Fibroblast of the aortic adventitia (primary cell): ENCODE measurements at regions not wholly inside any gene's neighbourhood (a gene's known extent, or its start where the extent isn't known, plus 50 kb on each side); places are given as distances from the start of the nearest gene placed in this dataset.

ENCODE experiments used
- DNase-seq: peaks from one replicate; pipeline ENCODE4 v3.0.0-alpha.2; 2010; ENCODE audit warnings: low read depth
- H3K4me3 ChIP-seq: 2 replicates; pipeline ENCODE4 v1.5.1; 2011; ENCODE audit warnings: low read depth, mild to moderate bottlenecking, control low read depth, low read length, moderate library complexity
- CTCF ChIP-seq: IDR thresholded peaks from 2 replicates; pipeline ENCODE4 v1.5.1; 2011; ENCODE audit warnings: mild to moderate bottlenecking, low read length, control low read depth, inconsistent platforms; ENCODE audit not compliant: insufficient read depth

GRCh38 chr4:32031026-32031425 lies 1310.9 kb downstream of the PCDH7 start:
- no peak overlapping the region for H3K4me3 ChIP-seq
- no peak for DNase-seq
- TF ChIP-seq CTCF = no peak

GRCh38 chr4:32032136-32032672 lies 1312.0 kb downstream of the PCDH7 start:
- no peak overlapping the region for H3K4me3 ChIP-seq
- no peak for DNase-seq
- TF ChIP-seq CTCF = no peak

GRCh38 chr4:32037399-32037798 lies 1317.2 kb downstream of the PCDH7 start:
- no peak for DNase-seq
- no peak for TF ChIP-seq CTCF
- H3K4me3 ChIP-seq = no peak overlapping the region

- TF ChIP-seq CTCF = peak; percentile 15
- no peak for DNase-seq
- H3K4me3 ChIP-seq = no peak overlapping the region
Observed at GRCh38 chr4:32042486-32043247, 1322.5 kb downstream of the PCDH7 start.

- TF ChIP-seq CTCF = no peak
- no peak overlapping the region for H3K4me3 ChIP-seq
- DNase-seq = no peak
Observed at GRCh38 chr4:32043248-32043633, 1323.1 kb downstream of the PCDH7 start.

- no peak for DNase-seq
- no peak for TF ChIP-seq CTCF
- H3K4me3 ChIP-seq = no peak overlapping the region
Observed at GRCh38 chr4:32061916-32062315, 1341.7 kb downstream of the PCDH7 start.
